ENCODE measurements at regions not wholly inside any gene's neighbourhood (a gene's known extent, or its start where the extent isn't known, plus 50 kb on each side); places are given as distances from the start of the nearest gene placed in this dataset.

DNA sequence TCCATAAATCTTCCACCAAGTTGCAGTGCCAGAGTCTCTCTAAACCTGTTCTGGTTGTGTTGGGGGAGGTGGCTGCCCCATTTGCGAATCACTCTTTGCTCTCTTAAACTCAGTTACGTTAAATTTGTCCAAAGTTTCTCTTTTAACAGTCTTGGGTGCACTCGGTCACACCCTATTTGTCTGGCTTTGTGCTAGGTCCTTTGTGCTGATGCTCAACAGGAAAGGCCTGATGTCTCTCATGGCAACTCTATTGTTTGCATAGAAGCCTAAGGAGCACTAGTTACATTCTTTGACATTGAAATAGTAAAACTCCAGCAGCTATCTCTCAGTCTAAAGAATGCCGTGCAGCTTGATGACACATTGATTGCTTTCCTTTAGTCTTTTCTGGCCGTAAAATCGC, 105.1 kb downstream of the TRMT11 start:
- POLR2A ChIA-PET (ENCODE audit: low non-redundant PET): no interaction called here
- DNase-seq (ENCODE audit: low spot score): no peak
- CTCF ChIA-PET: no interaction called here
- no peak overlapping the region for H3K27ac ChIP-seq
- TF ChIP-seq, protein P1, sequence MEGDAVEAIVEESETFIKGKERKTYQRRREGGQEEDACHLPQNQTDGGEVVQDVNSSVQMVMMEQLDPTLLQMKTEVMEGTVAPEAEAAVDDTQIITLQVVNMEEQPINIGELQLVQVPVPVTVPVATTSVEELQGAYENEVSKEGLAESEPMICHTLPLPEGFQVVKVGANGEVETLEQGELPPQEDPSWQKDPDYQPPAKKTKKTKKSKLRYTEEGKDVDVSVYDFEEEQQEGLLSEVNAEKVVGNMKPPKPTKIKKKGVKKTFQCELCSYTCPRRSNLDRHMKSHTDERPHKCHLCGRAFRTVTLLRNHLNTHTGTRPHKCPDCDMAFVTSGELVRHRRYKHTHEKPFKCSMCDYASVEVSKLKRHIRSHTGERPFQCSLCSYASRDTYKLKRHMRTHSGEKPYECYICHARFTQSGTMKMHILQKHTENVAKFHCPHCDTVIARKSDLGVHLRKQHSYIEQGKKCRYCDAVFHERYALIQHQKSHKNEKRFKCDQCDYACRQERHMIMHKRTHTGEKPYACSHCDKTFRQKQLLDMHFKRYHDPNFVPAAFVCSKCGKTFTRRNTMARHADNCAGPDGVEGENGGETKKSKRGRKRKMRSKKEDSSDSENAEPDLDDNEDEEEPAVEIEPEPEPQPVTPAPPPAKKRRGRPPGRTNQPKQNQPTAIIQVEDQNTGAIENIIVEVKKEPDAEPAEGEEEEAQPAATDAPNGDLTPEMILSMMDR (conservative IDR thresholded peaks at IDR 0.05; ENCODE audit: low read depth): no peak

DNA sequence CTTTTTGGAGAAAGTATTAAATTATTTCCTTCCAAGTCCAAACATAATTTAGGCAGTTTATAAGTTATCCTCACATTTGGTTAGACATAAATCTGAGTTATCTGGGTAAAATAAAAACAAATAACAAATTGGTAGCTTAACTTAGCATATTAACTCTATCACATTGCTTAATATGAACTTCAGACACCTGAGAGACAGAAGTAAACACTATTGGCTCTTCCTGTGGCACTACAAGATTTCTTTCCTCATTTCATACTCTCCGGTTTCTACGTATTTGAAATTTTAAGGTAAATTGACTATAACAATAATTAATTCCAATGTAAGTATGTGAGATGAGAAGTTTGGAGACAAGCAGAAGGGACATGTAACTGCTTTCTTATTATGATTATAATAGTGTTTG, 106.8 kb downstream of the TRMT11 start:
- no peak overlapping the region for H3K27ac ChIP-seq
- POLR2A ChIA-PET (ENCODE audit: low non-redundant PET): no interaction called here
- DNase-seq (ENCODE audit: low spot score): no peak
- CTCF ChIA-PET: no interaction called here
- TF ChIP-seq, protein P1 (conservative IDR thresholded peaks at IDR 0.05; ENCODE audit: low read depth): no peak

DNA sequence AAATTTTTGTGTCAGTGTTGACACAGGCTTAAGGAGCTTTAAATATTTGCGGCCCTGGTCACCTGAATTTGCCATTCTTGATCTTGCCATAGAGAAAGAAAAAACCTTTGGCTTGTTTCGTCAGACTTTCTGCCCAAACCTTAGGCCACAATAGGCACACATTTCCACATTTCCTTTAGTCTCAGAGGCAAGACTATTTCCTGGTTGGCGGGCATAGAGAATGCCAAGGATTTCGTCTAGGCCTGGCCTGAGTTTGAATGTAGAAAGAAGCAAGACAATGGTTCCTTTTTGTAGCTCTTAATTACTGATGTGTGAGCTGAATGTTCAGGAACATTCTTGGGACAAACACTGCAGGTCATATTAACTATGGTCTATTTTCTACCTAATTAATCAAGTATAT, 108.1 kb downstream of the TRMT11 start:
- POLR2A ChIA-PET (ENCODE audit: low non-redundant PET): no interaction called here
- CTCF ChIA-PET: no interaction called here
- DNase-seq (ENCODE audit: low spot score): no peak

DNA sequence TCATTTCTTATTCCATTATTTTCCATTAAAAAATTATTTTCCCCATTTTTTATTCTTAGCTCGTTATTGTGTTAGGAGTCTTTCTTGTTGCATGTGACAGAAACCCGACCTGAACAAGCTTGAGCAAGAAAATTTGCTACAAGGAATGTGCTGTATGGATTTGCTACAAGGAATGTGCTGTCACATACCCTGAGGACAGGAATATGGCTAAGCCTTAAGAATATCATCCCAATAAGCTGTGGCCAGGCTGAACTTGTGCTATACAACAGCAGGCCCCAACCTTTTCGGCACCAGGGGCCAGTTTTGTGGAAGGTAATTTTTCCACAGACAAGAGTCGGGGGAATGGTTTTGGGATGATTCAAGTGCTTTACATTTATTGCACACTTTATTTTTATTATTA, 114.0 kb downstream of the TRMT11 start:
- ChIA-PET POLR2A (ENCODE audit: low non-redundant PET) (no interaction called here), CTCF (no interaction called here)
- DNase-seq (ENCODE audit: low spot score): no peak
- H3K27ac ChIP-seq: no peak overlapping the region
- TF ChIP-seq, protein P1 (conservative IDR thresholded peaks at IDR 0.05; ENCODE audit: low read depth): no peak

More for the DNA sequence above, 108.1 kb downstream of the TRMT11 start:
- TF ChIP-seq, protein P1 (conservative IDR thresholded peaks at IDR 0.05; ENCODE audit: low read depth): no peak
- H3K27ac ChIP-seq: no peak overlapping the region

DNA sequence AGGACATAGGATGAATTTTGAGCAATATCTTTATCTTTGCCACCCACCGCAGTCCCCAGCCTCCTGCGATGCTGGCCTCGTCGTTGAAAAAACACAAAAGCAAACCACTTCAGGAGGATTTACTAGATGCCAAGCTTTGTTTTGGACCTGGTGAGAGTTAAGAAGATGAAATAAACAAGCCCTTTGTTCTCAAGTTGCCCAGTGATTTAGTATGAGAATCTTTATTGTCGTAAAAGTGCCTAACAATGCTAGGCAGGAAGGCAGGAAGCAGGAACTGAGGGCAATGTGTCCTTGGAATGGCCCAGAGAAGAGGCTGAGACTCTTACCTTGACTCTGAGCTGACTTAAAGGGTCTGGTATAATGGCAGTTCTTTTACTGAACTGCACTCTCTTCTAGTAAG, 116.0 kb downstream of the TRMT11 start:
- ChIA-PET CTCF (no interaction called here), POLR2A (ENCODE audit: low non-redundant PET) (no interaction called here)
- no peak for DNase-seq (ENCODE audit: low spot score)
- H3K27ac ChIP-seq: no peak overlapping the region
- TF ChIP-seq, protein P1 (conservative IDR thresholded peaks at IDR 0.05; ENCODE audit: low read depth): no peak

DNA sequence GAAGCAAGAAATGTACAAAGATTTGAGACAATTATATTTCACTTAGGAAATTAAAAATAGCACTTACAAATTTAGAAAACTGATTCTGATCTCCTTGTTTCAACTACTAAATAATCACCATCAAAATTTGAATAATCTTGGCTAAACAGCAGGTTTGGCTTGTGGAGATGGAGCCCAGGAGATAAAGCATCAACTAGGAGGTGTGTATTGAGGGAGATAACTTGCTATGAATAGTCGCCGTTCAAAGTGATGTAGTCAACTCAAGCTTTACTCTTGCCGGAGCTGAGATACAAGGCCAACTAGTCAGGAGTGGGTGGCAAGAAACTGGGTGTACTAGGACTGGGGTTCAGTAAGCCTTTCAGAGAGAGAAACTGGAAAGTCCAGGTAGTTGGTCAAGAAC, 117.7 kb downstream of the TRMT11 start:
- ChIA-PET CTCF (no interaction called here), POLR2A (ENCODE audit: low non-redundant PET) (no interaction called here)
- no peak for DNase-seq (ENCODE audit: low spot score)
- TF ChIP-seq, protein P1 (conservative IDR thresholded peaks at IDR 0.05; ENCODE audit: low read depth): no peak
- no peak overlapping the region for H3K27ac ChIP-seq

Data from RWPE1 (cell line).